HG03039 (cell line): ENCODE measurements at regions not wholly inside any gene's neighbourhood (a gene's known extent, or its start where the extent isn't known, plus 50 kb on each side); places are given as distances from the start of the nearest gene placed in this dataset.
A peak's percentile ranks its signal among the peaks of the same experiment; 100 is the strongest.
"Not testable (repeated sequence)": the region's sequence is repeated elsewhere in the genome, so short reads cannot be mapped to it uniquely, and the experiment has no call there.

Experiments used
- ATAC-seq: cut with Tn5 transposase; IDR thresholded peaks from one replicate; pipeline ENCODE4 v1.9.1; 2021; ENCODE audit warnings: mild to moderate bottlenecking, moderate library complexity; ENCODE audit not compliant: unreplicated experiment

GRCh38 chr12:131213896-131214442 is 260.3 kb downstream of the ADGRD1 start:
- ATAC-seq = no peak

DNA sequence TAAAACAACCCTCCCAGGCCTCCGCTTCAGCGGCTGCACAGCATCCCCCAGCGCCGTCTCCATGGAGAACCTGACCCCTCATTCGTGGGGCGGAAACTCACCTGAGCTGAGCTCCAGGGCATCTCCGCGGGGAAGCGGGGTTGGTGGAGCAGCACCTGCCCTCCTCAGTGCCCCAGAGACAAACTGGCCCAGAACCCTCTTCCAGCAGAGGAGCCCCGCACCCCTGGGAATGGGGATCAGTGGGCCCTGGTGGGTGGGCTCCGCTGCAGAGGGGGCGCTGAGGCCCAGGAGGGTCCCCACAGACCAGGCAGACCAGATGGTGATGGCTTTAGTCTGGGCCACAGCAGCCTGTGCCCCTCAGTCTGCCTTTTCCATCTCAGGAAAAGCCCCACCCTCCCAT is 261.2 kb downstream of the ADGRD1 start:
- ATAC-seq = not testable (repeated sequence)

GRCh38 chr12:131216587-131216986 is 262.9 kb downstream of the ADGRD1 start:
- ATAC-seq = not testable (repeated sequence)

GRCh38 chr12:131217024-131217586 is 263.4 kb downstream of the ADGRD1 start:
- no peak for ATAC-seq

- no peak for ATAC-seq
These were observed 264.6 kb downstream of the ADGRD1 start for GRCh38 chr12:131218026-131218922.

DNA sequence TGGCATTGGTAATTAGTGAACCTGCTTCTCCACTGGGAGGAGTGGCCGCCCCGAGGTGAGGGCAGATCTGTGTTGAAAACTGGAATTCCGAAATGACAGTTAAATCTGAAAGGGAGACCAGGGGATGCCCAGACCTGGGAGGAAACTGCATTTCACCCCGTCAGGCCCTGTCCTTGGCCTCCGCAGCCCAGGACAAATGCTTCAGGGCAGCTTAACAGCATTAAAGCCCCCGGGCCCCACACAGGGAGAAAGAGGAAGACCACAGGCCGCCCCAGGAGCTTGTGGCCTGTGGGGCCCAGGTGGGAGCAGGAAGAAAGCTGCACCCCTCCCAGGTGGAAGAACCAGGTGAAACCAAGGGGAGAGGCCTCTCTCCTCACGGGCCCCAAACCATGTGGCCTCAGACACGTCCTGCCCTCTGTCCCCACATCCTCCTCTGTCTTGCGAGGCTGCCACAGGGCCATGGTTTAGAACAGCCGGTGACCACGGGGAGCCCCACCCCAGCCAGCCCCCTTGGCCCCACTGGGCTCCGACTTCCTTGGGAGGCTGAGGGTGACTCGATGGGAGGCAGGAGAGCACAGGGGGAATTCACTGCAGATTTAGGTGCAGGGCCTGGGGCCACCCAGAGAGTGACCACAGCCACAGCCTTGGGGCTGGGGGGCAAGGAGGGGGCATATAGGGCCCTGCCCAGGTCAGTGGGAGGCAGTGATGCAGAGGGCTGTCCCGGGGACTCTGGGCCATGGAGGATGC is 265.4 kb downstream of the ADGRD1 start:
- no peak for ATAC-seq

GRCh38 chr12:131219670-131220330 is 266.1 kb downstream of the ADGRD1 start:
- ATAC-seq = no peak

- no peak for ATAC-seq
These were observed 266.6 kb downstream of the ADGRD1 start for GRCh38 chr12:131220331-131220685.

DNA sequence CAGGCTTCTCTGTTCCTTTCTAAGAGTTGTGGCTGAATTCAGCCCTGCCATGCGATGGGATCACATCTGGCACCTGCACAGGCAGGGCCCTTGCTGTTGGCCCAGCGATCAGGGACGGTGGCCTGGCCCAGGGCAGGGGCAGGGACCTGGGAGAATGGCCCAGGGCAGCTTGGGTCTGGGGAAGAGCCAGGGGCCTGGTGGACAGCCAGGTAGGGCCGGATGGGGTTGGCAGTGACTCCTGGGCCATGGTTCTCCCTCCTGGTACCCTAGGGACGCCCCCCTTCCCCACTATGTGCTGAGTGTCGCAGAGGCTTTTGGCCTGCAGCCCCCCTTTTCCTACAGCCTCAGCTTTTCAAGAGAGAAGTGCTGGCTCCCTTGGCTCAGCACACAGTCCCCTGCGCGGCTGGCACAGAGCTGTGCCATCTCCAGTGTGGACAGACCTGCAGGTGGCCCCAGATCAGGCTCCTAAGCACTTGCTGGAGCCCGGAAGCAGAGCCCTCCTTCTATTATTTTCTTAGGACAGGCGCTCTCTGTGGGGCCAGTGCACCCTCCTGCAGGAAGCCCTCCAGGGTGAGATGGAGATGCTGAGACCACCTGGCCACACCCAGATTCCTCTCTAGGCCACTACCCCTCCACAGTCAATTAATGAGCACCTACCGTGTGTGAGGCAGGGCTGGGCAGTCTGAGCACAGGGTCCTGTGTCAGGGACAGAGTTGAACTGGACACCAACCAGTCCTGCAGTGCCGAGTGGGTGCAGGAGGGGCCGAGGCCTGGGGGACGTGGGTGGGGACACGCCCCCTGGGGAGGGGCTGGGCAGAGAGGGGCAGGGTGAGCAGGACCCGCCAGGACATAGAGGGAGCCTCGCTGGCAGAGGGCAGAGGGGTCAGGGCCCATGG is 267.6 kb downstream of the ADGRD1 start:
- ATAC-seq = no peak

DNA sequence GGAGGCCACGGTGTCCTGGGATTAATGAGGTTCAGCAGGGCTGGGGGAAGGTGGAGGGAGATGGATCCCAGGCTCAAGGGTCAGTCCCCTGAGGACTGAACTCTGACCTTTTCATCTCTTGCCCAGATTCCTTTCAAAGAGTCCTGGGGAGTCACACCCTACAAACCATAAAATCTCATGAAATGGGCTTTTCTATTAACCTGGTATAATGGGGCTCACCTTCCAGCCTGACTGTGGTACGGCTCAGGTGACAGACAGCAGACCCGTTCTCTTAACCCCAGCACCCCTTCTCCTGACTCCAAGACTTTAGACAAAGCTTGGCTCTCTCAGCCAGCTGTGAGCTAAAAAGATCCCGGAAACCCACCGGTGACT is 268.2 kb downstream of the ADGRD1 start:
- no peak for ATAC-seq

DNA sequence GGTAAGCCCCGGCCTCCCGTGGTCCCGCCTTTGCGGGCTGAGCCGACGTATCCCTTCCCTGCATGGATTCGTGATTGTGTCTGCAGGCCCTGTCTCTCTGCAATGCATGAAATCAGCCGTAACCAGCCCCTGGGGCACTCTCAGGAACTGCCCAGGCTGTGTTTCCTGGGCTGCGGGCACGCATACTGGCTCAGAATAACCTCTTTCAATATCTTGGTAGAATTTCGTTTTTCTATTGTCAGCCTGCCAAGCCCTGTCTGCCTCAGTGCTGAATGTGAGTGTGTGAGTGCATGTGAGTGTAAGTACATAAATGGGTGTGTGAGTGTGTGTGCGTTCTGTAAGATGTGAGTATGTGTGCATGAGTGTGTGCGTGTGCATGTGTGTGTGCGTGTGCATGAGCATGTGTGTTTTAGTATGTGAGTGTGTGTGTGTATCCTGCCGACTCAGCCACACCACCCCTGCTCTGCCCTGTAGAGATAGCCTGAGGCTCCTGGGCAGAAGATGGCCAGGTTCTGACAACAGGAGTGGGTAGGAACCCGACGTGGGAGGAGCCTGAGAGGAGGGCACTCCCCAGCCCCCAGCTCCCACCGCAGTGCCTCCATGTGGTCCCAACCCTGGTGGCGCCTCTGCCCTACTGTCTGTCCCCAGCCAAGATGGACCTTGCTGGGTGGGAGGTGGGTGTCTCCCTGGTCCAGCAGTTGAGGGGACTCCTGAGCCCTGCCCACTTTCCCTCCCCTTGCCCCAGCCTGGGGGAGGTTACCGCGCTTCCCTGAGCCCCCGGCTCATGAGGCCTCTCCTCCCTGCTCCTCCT is 268.8 kb downstream of the ADGRD1 start:
- peak; percentile 42 for ATAC-seq

GRCh38 chr12:131223171-131223761 is 269.6 kb downstream of the ADGRD1 start:
- no peak for ATAC-seq

GRCh38 chr12:131223791-131224225 is 270.1 kb downstream of the ADGRD1 start:
- ATAC-seq = no peak

DNA sequence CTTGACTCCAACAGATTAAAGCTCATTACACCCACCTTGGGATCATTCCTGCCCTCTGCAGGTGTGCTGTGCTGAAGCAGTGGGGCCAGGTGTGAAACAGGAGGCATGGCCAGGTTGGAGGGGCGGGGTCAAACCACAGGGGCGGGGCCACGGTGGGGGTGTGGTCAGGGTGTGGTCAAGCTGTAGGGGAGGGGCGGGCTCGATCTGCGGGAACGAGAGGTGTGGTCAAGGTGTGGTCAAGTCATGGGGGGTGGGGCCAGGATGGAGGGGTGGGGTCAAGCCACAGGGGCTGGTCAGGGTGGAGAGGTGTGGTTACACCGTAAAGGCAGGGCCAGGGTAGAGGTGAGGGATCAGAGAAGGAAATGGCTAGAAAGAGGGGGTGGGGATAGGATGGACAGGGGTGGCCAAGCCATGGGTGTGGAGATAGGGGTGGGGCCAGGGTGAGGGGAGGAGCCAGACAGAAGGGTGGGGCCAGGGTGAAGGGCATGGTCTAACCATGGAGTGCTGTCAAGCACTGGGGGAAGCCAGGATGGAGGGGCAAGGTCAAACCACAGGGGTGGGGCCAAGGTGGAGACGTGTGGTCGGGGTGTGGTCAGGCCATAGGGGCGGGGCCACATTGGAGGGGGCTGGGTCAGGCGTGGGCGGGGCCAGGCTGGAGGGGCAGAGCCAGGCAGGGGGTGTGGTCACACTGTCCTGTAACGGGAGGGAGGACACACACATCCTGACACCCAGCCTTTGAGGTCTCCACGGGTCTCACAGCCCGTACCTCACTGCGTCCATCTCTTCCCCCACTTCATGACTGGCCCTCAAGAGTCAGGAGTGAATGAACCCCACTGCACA is 270.7 kb downstream of the ADGRD1 start:
- ATAC-seq = not testable (repeated sequence)

GRCh38 chr12:131225066-131225380 is 271.3 kb downstream of the ADGRD1 start:
- ATAC-seq = not testable (repeated sequence)

DNA sequence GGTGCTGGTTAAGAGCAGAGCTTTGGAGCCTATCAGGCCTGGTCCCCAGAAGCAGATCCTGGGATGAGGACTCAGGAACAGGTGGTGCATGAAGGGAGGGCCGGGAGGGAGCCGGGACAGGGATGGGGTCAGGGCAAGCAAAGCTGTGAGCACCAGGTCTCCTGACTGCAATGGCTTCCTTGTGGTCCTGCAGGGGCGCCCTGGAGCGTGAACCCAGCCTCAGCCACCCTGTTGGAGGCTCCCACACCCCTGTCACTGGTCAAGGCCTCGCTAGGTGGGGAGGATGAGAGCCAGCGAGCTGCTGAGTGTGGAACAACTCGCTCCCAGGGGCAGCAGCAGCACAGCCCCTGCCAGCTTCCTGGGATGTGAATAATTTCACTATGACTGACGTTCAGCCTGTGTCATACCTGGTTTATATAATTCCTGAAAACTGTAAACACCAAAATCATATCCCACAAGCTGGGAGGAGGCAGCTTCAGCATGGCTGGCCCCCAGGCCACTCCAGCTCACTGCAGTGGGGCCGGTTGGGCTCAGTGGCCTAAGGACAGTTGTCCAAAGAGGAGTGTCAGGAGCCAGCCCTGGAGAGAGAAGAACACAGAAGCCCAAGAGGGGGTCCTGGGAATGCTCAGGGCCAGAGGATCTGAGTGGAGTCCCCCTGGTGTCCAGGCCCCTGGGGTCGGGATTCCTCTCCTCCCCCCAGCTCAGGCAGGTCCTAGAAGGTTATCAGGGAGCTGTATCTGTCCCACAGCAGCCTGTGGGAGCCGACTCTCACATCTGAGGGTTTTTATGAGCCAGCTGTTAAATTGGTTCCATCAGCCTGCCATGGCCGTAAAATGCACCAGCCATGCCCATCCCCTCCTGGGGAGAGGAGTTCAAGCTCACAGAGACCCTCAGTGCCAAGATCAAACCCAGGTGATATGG is 272.9 kb downstream of the ADGRD1 start:
- ATAC-seq = no peak

DNA sequence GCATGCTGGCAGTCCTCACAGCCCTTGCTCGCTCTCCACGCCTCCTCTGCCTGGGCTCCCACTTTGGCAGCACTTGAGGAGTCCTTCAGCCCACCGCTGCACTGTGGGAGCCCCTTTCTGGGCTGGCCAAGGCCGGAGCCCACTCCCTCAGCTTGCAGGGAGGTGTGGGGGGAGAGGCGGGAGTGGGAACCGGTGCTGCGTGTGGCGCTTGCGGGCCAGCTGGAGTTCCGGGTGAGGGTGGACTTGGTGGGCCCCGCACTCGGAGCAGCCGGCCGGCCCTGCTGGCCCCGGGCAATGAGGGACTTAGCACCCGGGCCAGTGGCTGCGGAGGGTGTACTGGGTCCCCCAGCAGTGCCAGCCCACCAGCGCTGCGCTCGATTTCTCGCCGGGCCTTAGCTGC is 273.9 kb downstream of the ADGRD1 start:
- not testable (repeated sequence) for ATAC-seq
